Ovary (tissue), 3 donors: ENCODE measurements at regions not wholly inside any gene's neighbourhood (a gene's known extent, or its start where the extent isn't known, plus 50 kb on each side); places are given as distances from the start of the nearest gene placed in this dataset.

Experiments
- EP300 ChIP-seq: sonication (generic); formaldehyde crosslinking; IDR thresholded peaks from one replicate; pipeline ENCODE4 v1.6.1; 2017; ENCODE audit warnings: antibody characterized with exemption
- POLR2A ChIP-seq: fragments of 450-650 bp; IDR thresholded peaks from one replicate; pipeline ENCODE4 v1.6.1; 2017; ENCODE audit warnings: antibody characterized with exemption, mild to moderate bottlenecking, moderate library complexity
- TF ChIP-seq, protein P1 (sequence below), 3 donors: fragments of 450-650 bp in 2 of 3; fragments of 200-600 bp in 1 of 3; IDR thresholded peaks; one replicate each; pipeline versions ENCODE4 v1.5.1 to v1.8.0; 2016 to 2022; ENCODE audit warnings: antibody characterized with exemption in 3 of 3, mild to moderate bottlenecking in 1 of 3
- donor health status: DM: no; HTN: no; CAD: no.

GRCh38 chr5:166428264-166428803, 1863.1 kb upstream of the WWC1 start:
- TF ChIP-seq, protein P1, sequence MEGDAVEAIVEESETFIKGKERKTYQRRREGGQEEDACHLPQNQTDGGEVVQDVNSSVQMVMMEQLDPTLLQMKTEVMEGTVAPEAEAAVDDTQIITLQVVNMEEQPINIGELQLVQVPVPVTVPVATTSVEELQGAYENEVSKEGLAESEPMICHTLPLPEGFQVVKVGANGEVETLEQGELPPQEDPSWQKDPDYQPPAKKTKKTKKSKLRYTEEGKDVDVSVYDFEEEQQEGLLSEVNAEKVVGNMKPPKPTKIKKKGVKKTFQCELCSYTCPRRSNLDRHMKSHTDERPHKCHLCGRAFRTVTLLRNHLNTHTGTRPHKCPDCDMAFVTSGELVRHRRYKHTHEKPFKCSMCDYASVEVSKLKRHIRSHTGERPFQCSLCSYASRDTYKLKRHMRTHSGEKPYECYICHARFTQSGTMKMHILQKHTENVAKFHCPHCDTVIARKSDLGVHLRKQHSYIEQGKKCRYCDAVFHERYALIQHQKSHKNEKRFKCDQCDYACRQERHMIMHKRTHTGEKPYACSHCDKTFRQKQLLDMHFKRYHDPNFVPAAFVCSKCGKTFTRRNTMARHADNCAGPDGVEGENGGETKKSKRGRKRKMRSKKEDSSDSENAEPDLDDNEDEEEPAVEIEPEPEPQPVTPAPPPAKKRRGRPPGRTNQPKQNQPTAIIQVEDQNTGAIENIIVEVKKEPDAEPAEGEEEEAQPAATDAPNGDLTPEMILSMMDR (IDR thresholded peaks at IDR 0.05): no peak
- TF ChIP-seq EP300 (no peak), POLR2A (no peak)
